HG03432 (cell line): ENCODE measurements at regions not wholly inside any gene's neighbourhood (a gene's known extent, or its start where the extent isn't known, plus 50 kb on each side); places are given as distances from the start of the nearest gene placed in this dataset.
A peak's percentile ranks its signal among the peaks of the same experiment; 100 is the strongest.

Experiments
- ATAC-seq: cut with Tn5 transposase; IDR thresholded peaks from one replicate; pipeline ENCODE4 v1.9.1; 2021; ENCODE audit warnings: mild to moderate bottlenecking, moderate library complexity; ENCODE audit not compliant: unreplicated experiment

DNA sequence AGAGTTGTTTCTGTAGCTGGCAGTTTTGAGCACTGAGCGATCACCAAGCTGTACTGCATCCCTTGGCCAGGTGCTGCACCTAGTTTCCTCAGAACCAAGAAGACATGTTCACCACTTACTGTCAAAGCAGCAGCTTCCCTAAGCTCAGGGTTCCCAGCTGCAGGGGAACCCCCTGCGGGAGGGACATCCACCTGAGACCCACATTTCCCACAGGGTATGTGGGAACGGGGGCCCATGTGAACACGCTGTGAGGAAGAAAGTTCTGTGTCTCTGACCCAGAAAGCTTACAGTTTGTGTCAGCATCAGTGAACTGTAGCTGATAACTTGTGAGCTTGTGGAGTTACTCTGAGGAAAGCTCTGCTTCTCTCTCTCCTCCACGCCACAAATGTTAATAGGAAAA is 436.8 kb upstream of the IGFBP3 start:
- ATAC-seq, result no peak

DNA sequence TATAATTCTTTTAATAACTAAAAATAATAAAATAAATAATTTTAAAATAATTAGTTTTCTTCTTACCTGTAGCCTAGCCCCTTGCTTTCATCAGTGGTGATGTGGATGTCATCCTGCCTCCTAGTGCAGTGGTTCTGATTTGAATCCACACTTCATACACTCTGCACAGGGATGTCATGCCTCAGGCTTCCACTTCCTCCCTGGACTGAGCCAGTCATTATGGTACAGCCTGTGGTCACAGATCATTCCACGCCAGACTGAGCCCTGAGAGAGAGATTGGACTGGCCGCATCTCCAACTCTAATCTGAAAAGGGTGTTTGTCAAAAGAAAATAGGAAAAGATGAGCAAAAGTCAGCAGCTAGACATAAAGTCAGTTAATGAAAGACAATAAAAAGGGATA is 436.2 kb upstream of the IGFBP3 start:
- ATAC-seq, result peak; percentile 65

DNA sequence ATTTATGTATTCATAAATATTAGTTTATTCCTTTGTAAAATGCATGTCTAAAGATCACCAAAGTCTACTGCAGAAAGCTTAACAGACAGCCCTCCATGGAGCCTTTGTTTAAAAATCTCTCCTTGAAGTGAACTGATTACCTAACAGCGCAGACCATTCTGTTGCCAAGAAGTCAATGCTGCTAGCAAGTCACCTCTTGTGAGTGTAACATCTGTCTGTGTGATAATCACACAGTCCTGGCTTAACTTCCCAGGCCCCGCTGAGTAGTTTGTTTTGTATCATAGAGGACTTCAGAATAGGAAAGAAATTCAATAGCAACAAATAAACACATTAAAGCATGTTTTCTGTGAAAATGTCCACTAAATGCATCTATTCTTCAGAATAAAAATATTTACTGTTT is 435.3 kb upstream of the IGFBP3 start:
- no peak for ATAC-seq

DNA sequence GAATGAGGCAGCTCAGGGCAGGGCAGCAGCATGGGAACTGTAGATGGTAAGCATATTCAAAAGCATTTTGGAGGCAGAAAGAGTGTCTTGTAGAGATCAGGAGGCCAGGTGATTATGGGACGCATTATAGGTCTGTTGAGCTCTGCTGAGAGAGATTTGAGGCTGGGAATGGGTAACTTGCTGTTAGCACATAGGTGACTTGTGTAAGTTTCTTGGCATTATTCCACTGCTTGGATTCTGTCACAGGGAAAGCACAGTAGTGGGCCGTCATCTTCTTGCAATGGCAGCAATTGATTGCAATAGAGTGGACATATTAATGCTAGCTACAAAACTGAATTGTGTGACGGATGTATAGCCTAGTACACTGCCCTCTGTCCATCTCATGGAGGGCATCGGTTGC is 434.3 kb upstream of the IGFBP3 start:
- ATAC-seq, result no peak

DNA sequence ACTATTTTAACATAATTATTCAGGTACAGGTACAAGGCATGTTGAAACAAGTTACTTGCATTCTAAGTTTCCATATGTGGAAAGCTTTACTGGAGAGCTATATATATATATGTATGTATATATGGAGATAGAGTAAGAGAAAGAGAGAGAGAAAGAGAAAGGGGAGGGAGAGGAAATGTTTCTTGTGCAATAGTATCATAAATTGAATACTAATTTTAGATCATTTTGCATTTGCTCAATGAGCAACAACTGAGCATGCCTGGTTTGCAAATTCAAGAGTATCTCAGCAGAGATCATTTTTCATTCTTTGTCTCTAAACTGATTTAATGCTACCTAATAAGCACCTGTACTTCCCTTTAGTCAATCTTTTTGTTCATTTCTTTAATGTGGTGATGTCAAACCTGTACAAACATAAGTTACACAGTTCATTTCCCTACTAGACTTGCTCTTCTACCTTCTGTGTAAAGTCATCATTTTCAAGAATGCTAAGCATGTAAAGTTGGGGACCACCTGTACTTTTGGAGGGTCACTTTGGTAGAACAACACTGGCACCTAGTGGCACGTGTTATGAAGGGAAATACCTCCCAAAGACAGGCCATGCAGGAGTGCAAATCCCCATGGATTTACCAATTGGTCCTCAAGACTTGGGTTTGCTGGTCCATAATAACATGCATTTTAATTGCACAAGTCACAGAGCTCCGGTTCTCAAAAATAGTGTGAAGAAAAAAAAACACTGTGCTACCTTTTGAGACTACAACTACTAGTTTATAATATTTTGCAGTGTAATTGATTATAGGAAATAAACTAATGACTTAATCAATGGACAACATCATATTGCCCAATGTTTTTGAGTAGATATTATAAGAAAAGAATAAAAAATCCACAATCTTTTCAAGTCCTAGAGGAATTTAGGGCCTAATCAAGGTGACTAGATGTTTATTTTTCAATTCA is 431.2 kb upstream of the IGFBP3 start:
- peak; percentile 42 for ATAC-seq

DNA sequence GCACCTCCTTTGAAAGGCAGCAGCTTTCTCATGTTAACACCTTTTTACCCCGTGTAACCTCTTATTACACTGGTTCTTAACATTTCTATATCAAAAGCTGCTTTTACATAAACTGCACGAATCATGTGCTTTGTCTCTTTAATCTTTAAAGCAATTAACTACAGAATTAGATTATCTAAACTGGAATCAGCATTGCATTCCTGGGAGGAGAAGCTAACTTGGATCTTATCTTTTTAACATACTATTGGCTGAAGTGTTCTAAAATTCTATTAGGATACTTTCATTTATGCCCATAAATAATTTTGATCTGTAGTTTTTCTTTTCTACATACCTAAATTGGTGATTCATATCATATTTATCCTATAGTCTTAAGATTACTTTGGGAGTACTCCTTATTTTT is 428.4 kb upstream of the IGFBP3 start:
- ATAC-seq, result no peak

DNA sequence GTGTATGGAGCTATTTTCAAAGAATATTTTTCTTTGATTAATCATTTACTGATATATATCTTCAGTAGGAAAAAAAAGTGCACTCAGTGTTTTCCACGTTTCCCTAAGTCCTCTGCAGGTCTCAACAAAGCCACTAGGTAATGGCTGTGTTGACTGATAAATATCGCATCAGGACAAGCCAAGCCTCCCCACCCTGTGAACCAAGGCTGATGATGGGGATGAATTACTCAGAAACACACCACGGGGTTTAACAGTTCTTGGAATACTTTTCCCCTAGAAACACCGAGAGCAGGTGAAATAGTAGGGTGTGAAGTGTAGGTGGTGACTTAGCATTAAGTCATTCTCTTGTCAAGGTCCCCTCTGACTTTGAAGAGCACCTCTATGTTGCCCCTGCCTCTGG is 423.5 kb upstream of the IGFBP3 start:
- no peak for ATAC-seq

DNA sequence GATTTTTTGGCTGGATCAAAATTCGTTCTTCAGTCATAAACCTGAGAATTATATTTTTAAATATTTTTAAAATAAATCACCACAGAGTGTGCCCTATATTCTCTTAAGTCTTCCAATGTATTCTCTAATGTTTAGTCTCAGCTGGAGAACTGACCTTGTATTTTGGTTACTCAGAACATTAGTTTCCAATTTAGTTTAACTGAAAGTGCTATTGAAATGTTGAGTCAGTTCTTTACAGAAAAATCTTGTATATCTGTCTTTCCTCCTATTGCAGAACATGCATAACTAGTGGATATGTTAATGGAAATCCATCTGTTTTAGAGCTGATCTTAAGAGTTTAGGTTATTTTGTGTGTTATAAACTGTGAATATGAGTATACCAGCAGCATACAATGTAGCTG is 422.7 kb upstream of the IGFBP3 start:
- no peak for ATAC-seq

DNA sequence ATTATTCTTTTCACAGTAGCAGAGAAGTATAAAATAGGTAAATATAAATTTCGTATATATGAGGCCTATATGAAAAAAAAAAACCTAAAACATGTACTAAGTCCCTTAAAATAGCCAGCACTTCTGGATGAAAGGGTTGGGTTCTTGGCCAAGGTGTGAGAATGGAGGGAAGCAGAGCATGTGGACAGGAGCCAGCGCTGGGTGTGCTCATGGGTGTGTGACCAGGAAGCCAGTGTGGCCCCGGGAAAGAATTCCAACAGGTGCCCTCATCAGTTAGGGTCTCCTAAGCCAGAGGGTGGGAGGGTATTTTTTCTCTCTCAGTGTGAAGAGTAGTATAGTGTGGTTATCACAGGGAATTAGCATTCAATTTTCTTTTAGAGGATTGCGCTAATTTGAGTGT is 401.9 kb upstream of the IGFBP3 start:
- no peak for ATAC-seq

DNA sequence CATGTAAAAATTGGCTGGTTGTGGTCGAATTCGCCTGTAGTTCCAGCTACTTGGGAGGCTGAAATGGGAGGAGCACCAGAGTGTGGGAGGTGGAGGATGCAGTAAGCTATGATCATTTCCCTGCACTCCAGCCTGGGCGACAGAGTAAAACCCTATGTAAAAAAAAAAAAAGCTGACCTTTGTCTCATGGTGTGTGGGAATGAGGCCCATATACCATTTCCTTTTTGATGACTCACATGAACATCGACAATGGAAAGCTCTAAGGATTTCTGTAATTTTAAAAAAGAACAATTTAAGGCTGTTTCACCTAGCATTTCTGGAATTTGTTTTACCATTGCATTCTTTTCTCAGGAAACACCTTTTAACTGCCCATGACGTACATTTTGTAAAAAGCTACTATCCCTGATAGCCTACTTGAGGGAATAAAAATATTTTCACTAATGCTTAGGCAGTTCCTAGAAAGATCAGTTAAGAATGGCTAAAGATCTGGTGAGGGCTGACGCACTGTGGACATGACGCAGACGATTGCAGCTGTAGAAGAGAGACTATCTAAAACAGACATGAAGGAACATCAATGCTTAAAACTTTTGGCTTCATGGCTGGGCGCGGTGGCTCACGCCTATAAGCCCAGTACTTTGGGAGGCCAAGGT is 400.6 kb upstream of the IGFBP3 start:
- no peak for ATAC-seq

DNA sequence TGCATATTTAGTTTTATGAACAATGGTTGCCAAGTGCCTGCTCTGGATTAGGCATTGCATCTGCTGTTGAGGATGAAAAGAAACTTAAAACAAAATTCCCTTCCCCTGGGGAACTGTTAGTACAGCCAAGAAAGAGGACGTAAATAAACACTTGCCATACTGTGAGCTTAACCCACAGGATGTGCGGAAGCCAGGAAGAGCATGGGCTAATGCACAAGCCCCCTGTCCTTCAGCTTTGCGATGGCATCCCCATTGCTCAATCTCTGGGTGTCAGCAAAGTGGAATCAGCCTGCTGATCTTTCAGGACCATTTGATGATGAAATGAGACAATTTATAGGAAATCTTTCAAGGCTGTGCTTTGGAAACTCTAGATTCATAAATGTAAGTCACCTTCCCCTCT is 399.9 kb upstream of the IGFBP3 start:
- ATAC-seq, result no peak

DNA sequence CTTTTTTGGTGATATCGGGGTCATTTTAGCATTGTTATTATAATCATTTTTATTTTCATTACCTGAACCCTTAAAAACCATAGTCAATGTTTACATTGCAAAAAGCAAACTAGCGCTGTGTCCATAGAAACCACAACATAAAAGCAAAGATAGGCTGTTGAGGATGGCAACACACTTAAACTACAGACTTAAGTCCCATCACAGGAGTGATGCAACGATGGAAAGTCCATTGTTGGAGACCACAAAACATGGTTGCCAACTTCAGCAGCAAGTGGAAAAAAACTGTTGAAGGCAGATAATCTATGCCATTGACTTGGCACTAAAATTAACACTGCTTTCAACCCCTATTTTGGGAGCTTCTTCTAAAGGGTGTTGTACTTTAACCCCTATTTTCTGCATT is 398.8 kb upstream of the IGFBP3 start:
- ATAC-seq, result no peak

DNA sequence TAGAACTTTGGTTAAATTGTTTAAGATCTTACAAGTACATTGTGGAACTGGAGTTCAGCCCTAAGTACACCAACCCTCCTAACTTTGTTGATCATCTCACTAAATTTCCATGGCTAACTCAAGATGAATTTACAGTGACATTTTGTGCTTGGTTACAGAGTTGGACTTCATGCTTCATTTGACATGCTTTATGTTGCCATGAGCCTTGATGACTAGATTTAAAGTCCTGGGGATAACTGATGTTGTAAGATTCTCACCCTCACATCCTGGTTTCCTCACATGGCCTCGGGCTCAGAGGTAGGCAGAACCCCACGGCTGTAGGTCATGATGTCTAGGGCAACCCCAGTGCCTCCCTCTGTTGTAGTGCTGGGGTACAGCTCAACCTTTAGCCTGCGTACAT is 397.2 kb upstream of the IGFBP3 start:
- no peak for ATAC-seq

DNA sequence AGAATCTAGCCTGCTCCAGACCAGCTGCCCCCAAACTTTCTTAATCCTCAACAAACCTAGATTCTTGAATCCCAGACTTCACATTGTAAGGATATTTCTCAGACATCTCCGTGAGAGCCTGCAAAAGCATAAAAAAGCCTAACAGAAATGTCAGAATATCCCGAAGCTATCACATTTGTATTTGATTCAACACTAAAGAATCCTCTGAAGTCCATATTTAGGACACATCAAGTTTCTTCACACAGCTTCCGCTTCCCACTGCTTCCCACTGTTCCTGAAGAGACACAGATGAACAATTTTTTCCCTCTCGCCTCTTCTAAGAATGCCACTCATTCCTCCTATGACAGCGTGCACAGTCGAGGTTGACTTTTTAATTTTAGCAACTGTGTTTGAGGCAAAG is 396.2 kb upstream of the IGFBP3 start:
- no peak for ATAC-seq

DNA sequence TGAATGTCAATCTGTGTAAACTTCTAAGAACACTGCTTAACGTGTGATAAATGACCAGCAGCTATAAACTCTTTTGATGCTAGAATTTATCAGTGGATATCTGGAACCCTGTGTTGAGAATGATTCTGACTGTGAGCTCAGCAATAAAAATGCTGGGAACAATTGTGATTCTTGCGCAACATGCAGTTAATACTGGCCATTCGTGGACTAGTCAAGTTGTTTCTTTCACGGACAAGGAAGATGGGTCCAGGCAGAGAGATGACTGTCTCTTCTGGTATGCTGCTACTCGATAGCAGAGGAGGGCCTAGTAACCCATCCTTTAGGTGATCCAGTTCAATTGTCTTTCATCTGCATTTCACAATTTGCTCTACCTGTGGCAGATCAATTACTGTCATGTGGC is 394.8 kb upstream of the IGFBP3 start:
- no peak for ATAC-seq

DNA sequence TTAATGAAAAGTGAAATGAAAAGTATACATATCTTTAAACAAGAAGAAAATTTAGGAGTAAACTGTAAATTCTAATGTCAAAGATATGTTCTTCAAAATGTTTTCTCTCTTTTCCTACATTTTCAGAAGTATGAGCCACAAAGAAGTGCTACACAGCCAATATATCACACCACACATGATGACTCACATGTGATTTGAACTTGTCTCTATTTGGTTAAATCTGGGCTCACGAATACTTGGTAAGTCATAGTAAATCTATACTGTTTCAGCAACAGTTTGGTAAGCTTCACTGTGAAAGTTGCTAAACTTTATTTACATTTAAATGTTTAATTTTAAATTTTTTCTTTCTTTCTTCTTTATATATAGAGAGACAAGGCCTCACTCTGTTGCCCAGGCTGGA is 380.6 kb upstream of the IGFBP3 start:
- no peak for ATAC-seq

DNA sequence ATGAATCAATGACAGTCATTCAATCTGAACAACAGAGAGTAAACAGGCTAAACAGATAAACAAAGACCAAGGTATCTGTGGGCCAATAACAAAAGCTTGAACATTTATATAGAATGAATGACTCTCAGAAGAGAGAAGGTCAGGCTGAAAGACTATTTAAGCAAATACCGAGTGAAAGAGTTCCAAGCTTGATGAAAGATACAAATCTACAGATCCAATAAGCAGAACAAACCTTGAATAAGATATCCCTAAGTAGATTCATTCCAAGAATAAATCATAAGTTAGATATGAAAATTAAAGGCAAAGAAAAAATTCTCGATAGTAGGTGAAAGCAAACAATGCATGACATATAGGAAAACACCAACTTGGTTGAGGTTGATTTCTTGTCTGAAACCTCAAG is 376.4 kb upstream of the IGFBP3 start:
- ATAC-seq, result no peak

DNA sequence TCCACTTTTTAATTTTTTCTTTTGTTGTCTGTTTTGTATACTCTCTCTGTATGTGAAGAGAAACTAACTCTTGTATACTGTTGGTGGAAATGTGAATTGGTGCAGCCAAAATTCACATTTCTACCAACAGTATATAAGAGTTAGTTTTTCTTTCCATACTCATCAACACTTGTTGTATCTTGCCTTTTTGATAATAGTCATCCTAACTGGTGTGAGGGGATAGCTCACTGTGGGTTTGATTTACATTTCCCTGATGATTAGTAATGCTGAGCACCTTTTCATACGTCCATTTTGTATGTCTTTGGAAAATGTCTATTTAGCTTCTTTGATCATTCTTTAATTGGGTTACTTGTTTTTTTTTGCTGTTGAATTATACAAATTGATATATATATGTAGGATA is 375.5 kb upstream of the IGFBP3 start:
- no peak for ATAC-seq

DNA sequence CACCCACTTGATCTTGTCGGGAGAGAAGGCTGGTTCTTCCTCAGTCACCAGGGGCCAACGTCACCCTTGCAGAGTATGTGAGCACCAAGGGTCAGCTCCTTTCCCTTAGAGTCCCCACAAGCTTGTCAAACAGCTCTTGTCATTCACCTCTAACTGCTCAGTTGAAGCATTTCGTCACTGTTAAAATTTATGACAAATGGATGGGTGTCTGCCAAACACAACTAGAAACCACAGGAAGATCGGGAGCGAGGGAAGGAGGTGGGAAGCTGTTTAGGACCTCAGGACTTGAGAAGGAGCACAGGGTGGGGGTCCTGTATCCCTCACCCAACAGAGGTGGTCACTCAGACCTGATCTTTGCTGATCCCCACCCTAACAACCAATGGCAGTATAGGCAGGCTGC is 373.3 kb upstream of the IGFBP3 start:
- no peak for ATAC-seq

DNA sequence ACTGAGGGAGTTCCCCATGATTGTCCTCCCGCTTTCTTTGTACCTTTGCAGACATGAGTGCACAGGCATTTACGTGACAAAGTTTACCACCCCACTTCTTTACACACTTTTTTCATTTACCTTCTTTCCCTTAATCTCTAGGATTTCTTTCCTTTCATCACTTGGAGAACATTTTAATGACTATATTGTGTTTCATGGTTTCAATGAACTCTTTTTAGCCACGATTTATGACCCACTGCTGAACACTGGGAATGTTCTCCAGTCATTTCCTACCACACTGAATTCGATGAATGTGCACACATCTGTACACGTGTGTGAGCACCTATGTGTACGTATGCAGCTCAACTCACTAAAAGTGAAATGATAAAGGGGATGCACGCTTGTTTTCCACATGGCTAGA is 371.7 kb upstream of the IGFBP3 start:
- no peak for ATAC-seq

DNA sequence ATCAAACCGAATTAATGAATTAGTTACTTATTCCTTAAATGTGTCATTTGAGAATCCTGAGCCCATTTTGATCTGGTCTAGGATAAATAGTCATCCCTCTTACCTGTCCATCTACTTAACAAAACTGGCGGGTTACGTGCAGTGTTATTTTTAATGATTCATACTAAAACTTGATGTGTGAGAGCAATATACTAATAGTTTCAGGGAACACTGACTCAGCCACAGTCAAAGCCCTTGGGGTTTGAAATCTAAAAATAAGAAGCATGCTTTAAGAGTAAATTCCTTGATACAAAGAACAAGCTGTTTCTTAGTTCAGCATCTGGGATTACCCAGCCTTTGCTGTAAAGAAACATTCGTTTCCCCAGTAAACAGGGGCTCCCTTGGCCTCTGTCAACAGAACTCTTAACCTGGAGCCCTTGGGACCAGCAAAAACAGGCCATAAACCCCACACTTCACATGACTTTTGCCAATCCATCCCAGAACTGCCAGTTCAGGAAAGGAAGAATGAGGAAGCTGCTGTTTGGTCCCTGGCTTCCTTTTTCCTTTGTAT is 370.6 kb upstream of the IGFBP3 start:
- ATAC-seq, result peak; percentile 76

DNA sequence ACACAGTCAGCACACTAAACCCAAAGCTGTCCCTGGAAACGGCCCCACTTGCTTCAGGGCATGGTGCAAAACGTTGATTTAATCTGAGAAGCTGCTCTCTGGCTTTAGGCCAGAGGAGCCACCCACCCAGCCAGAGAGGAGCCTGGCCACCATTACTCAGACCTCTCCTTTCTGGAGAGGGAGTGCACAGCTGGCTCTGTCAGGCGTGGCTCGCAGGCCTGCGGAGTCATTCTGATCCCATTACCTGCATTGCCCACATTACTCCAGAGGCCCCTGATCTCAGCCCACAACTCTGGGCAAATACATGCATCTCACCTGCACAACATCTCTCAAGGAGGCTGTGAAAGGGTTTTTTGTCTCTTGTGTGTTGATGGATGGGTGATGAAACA is 370.0 kb upstream of the IGFBP3 start:
- peak; percentile 70 for ATAC-seq
